ENCODE measurements at regions not wholly inside any gene's neighbourhood (a gene's known extent, or its start where the extent isn't known, plus 50 kb on each side); places are given as distances from the start of the nearest gene placed in this dataset.

GRCh38 chr4:17027495-17027894, 129.1 kb upstream of the LDB2 start:
- no peak for TF ChIP-seq EZH2 (IDR thresholded peaks at IDR 0.05; ENCODE audit: insufficient read depth, poor library complexity, severe bottlenecking)
- TF ChIP-seq EZH2phosphoT487 (IDR thresholded peaks at IDR 0.05; ENCODE audit: insufficient read depth, low read depth), result no peak
